ENCODE measurements at regions not wholly inside any gene's neighbourhood (a gene's known extent, or its start where the extent isn't known, plus 50 kb on each side); places are given as distances from the start of the nearest gene placed in this dataset.

DNA sequence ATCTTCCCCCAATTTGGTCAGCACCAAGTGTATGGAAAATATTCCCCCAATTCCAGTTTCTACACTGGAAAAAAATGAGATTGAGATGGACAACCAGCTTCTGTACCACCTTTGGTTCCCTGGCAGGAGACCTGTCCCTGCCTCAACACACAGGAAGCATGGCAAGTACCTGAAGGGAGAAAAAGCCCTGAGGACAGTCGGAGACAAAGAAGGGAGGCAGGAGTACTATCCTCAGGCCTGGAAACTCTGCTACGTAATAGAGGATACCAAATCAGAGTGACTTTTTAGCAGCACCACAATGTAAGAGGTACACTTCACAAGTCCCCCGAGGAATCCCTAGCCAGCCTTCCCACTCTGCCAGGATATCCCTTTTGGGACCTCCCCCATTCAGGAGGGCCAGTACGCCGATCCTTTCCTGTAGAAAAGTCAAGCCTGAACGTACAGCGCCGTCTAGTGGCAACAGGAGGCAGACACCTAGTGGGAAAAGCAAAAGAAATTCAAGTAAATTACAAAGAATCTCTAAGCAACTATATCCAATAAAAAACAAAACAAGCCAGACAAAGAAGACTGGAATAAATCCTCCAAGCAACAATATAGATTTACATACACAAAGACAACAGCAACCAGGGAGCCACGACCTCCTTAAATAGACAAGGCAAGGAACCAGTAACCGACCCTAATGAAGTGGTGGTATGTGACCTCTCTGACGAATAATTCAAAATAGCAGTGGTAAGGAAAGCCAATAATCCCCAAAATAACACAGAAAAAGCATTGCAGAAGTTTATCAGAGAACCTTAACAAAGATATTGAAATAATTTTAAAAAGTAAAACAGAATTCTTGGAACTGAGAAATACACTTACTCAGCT, 63.3 kb upstream of the SLCO6A1 start:
- H3K9me1 ChIP-seq (replicated peaks; ENCODE audit: control insufficient read depth, extremely low read depth, insufficient read depth, low read length): no peaks in the 10 kb centered on the region
- H3K4me2 ChIP-seq (ENCODE audit: insufficient read depth, low read length): no peak overlapping the region
- no peak for DNase-seq (ENCODE audit: low read depth, low spot score)
- H3K9me3 ChIP-seq (replicated peaks; ENCODE audit: control insufficient read depth, insufficient read depth, low read length): no peaks in the 10 kb centered on the region
- H3K4me3 ChIP-seq (replicated peaks in 1 of 3; ENCODE audit: insufficient read depth in 1 of 3, low read depth in 1 of 3, low read length in 3 of 3): no peak overlapping the region
- TF ChIP-seq POLR2AphosphoS5 (IDR thresholded peaks at IDR 0.05; ENCODE audit: insufficient read depth, low read depth, low read length) (no peak), JUN (IDR thresholded peaks at IDR 0.05; ENCODE audit: borderline replicate concordance, insufficient read depth, insufficient read length, low read depth) (no peak), MYC (IDR thresholded peaks at IDR 0.05; ENCODE audit: low read depth, low read length) (no peak), GATA2 (IDR thresholded peaks at IDR 0.05; ENCODE audit: insufficient read depth, insufficient read length, low read depth, low read length) (no peak), EZH2 (IDR thresholded peaks at IDR 0.05; ENCODE audit: borderline replicate concordance, low read depth, low read length, severe bottlenecking) (no peak), POLR2A (IDR thresholded peaks at IDR 0.05; ENCODE audit: low read depth, low read length) (no peak)
- TF ChIP-seq, protein P1, sequence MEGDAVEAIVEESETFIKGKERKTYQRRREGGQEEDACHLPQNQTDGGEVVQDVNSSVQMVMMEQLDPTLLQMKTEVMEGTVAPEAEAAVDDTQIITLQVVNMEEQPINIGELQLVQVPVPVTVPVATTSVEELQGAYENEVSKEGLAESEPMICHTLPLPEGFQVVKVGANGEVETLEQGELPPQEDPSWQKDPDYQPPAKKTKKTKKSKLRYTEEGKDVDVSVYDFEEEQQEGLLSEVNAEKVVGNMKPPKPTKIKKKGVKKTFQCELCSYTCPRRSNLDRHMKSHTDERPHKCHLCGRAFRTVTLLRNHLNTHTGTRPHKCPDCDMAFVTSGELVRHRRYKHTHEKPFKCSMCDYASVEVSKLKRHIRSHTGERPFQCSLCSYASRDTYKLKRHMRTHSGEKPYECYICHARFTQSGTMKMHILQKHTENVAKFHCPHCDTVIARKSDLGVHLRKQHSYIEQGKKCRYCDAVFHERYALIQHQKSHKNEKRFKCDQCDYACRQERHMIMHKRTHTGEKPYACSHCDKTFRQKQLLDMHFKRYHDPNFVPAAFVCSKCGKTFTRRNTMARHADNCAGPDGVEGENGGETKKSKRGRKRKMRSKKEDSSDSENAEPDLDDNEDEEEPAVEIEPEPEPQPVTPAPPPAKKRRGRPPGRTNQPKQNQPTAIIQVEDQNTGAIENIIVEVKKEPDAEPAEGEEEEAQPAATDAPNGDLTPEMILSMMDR (IDR thresholded peaks at IDR 0.05; ENCODE audit: extremely low read depth in 1 of 2, insufficient read depth in 1 of 2, low read depth in 1 of 2, low read length in 2 of 2): peak; percentile 62 to 76
- TF ChIP-seq, protein P2, sequence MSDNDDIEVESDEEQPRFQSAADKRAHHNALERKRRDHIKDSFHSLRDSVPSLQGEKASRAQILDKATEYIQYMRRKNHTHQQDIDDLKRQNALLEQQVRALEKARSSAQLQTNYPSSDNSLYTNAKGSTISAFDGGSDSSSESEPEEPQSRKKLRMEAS (IDR thresholded peaks at IDR 0.05; ENCODE audit: insufficient read depth, insufficient read length): no peak
- no peak overlapping the region for H3K27ac ChIP-seq (ENCODE audit: insufficient read depth, low read depth, low read length)
- no TSS peak for BruUV-seq (replicated peaks)
- no peak overlapping the region for H3K9ac ChIP-seq (replicated peaks; ENCODE audit: extremely low read depth, insufficient read depth, low read length)
- ChIA-PET POLR2A (no interaction called here), CTCF (interaction anchor here (0.6 to 1.9 kb wide), 9 partner anchors 12 to 951 kb away, joined by 3 to 8 read pairs (median 3); no protein-coding TSS in a partner anchor)
- H4K20me1 ChIP-seq (replicated peaks; ENCODE audit: control insufficient read depth, extremely low read depth, insufficient read depth, low read length): no peaks in the 10 kb centered on the region
- dilution Hi-C loops (cut with MboI; ENCODE audit: extremely low pct_ligation_motif_present, low sequenced_read_pairs) (no loop called here), intact Hi-C loops (cut with micrococcal nuclease) (loop anchor here (1.0 kb wide), 1 partner anchor 26 kb away; no protein-coding TSS in a partner anchor)
- FAIRE-seq: no peak
- no peaks in the 10 kb centered on the region for H3K4me1 ChIP-seq (ENCODE audit: control insufficient read depth, extremely low read depth, insufficient read depth, low read length)
- H3K36me3 ChIP-seq (ENCODE audit: control insufficient read depth in 2 of 2, extremely low read depth in 1 of 2, insufficient read depth in 2 of 2, low read length in 2 of 2): no peaks in the 10 kb centered on the region
- H2AFZ ChIP-seq (ENCODE audit: low read depth, low read length): peak overlapping the region; percentile 32
- no peaks in the 10 kb centered on the region for H3K79me2 ChIP-seq (ENCODE audit: control insufficient read depth, insufficient read depth, low read length)
- H3K27me3 ChIP-seq (ENCODE audit: control insufficient read depth in 2 of 2, insufficient read depth in 2 of 2, low read length in 2 of 2): peaks cover under 1 to 1% of the 10 kb centered on the region in 2 experiments
